OCI-M1 (cell line): ENCODE measurements at regions not wholly inside any gene's neighbourhood (a gene's known extent, or its start where the extent isn't known, plus 50 kb on each side); places are given as distances from the start of the nearest gene placed in this dataset.
"Not testable (repeated sequence)": the region's sequence is repeated elsewhere in the genome, so short reads cannot be mapped to it uniquely, and the experiment has no call there.

Experiments used
- DNase-seq: peaks from one replicate; lab custom pipeline; 2025; lab: John Stamatoyannopoulos, UW

- DNase-seq = no peak
These were observed 372.3 kb upstream of the CCNH start for GRCh38 chr5:87784879-87785495.

DNA sequence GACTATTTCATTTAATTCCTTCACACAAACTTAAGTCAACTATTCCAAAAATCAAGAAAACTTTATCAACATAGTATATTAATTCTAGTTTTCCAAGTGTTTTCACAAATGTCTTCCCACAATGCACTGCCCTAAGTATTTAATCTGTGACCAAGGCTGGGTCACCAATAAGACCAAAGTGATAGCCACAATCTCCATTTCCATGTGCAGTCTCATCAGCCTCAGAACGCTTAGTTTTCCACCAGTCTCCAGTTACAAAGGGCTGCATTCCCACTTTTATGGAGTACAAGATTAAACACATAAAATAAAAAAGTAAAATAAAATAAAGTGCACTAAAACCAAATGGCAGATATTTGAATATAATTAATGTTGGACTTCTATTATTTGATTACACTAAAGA is 371.6 kb upstream of the CCNH start:
- no peak for DNase-seq

DNA sequence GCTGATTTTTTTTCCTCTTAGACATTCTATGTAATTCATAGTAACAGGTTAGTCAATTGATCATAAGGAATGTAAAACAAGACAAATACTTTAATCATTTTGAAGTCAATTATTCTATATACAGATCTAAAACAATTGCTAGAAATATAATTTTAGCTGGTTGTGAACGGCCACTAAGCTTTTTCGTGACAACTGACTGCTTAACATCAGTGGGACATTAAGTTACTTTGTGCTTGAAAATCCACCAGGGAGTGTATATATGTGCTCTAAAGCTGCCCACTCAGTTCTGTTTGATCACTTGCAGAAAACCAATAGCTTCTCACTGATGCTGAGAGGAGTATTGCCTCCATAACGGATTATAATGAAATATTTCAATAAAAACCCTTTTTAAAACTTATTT is 370.2 kb upstream of the CCNH start:
- DNase-seq = no peak

DNA sequence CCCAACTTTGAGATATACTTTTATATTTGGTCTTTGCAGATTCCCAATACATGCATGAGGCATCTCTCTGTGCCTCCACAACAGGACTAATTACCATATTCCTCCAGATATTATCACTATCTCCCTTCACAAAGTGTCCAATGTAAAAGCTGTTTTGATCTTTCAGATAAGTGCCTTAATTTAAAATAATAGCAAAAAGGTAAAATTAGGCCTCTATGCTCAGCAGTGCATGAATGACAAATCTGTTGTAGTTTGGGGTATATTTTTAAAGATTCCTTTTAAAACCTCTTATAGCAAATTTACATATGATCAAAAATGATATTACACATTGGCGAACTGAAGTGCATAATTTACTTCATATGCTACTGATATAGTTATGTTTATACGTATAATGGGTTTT is 369.2 kb upstream of the CCNH start:
- no peak for DNase-seq

- DNase-seq = peak; percentile 88
These were observed 368.4 kb upstream of the CCNH start for GRCh38 chr5:87780831-87781760.

GRCh38 chr5:87778876-87779275 is 366.1 kb upstream of the CCNH start:
- DNase-seq = no peak

GRCh38 chr5:87777877-87778276 is 365.1 kb upstream of the CCNH start:
- DNase-seq = no peak

GRCh38 chr5:87776785-87777184 is 364.1 kb upstream of the CCNH start:
- no peak for DNase-seq

DNA sequence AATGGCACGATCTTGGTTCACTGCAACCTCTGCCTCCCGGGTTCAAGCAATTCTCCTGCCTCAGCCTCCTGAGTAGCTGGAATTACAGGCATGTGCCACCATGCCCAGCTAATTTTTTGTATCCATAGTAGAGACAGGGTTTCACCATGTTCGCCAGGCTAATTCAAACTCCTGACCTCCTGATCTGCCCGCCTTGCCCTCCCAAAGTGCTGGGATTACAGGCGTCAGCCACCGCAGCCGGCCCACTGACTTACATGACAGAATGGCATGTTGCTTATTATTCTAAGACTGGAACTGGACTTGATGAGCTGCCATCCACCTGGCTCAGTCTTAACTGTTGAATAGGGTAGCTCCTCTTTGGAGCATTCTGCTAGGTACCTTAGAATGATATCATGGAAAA is 363.6 kb upstream of the CCNH start:
- not testable (repeated sequence) for DNase-seq

- DNase-seq = no peak
These were observed 362.5 kb upstream of the CCNH start for GRCh38 chr5:87775228-87775627.

- DNase-seq = no peak
These were observed 362.1 kb upstream of the CCNH start for GRCh38 chr5:87774804-87775203.

GRCh38 chr5:87770601-87771121 is 357.9 kb upstream of the CCNH start:
- DNase-seq = no peak

DNA sequence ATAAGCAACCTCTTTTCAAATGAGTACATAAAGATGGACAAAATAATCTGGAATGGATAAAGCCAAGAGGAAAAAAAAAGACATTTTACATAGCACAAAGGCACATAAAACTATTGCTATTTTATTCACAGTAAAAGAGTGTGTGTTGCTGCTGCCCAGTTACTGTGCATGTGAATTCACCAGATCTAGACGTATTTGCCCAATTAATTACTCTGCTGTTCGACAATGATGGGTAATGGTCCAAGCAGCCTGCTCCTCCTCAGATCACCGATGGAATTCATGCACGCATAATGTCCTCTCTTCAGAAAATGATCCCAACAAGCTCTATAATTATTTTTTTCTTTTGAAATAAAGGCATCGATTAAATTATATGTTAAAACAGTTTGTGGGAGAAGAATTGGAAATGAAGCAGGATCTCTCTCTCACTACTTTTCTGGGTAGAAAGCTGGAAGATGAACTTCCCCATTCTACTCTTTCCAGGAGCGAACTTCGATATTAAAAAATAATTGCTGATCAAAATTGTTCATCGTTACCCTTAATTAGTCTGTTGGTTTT is 357.4 kb upstream of the CCNH start:
- no peak for DNase-seq

- no peak for DNase-seq
These were observed 356.4 kb upstream of the CCNH start for GRCh38 chr5:87769157-87769556.

- no peak for DNase-seq
These were observed 355.5 kb upstream of the CCNH start for GRCh38 chr5:87768190-87768589.

- no peak for DNase-seq
These were observed 352.3 kb upstream of the CCNH start for GRCh38 chr5:87765009-87765408.

GRCh38 chr5:87762631-87763030 is 349.9 kb upstream of the CCNH start:
- no peak for DNase-seq

DNA sequence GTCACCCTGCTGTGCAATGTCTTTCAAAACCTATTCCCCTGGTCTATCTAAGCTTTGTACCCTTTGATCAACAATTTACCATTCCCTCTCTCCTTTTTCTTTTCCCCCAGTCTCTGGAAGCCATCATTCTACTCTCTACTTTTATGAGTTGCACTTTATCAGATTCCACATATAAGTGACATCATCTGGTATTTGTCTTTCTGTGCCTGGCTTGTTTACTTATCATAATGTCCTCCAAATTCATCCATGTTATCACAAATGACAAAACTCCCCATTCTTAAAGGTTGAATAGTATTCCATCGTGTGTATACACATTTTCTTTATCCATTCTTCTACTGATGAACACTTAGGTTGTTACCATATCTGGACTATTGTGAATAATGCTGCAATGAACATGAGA is 344.2 kb upstream of the CCNH start:
- DNase-seq = no peak

GRCh38 chr5:87755360-87755759 is 342.6 kb upstream of the CCNH start:
- no peak for DNase-seq

DNA sequence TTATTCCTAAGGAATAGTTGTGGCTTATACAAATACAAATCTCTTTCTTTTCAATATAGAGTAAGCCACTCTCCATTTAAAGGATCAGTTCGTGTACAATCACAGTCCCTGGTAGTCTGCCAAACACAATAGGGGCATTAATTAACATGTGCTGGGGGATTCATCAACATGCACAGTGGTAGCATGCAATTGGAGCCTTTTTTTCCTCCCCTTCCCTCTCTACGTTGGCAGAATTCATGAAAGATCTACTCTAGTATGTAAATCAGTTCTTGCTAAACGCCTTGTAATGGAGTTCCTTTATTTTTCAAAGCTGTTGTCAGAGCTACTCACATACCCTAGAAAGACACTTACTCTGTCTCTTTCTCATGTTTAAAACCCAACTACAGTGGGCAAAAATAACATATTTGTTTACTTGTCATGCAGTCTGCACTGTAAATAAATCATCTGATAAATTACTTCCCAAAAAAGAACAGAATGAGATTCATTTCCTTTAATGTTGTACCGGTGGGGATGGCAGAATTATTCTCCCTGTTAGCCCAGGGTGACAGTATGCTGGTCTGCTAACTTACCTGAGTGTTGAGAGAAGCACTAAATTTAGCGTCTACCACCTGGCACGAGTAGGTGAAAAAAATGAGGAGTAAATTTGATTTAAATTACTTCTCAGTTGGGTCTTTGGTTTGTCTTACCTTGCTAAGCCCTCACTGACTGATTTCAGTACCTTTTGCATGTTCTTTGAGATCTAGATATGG is 341.5 kb upstream of the CCNH start:
- no peak for DNase-seq

GRCh38 chr5:87752362-87752761 is 339.6 kb upstream of the CCNH start:
- DNase-seq = no peak

GRCh38 chr5:87751824-87752223 is 339.1 kb upstream of the CCNH start:
- DNase-seq = no peak
